Activated CD8-positive, alpha-beta memory T cell treated with anti-CD3 and anti-CD28 coated beads for 1 hour (primary cell): ENCODE measurements at regions not wholly inside any gene's neighbourhood (a gene's known extent, or its start where the extent isn't known, plus 50 kb on each side); places are given as distances from the start of the nearest gene placed in this dataset.

Experiments
- DNase-seq, 2 donors: peaks; one replicate each; pipeline ENCODE4 v3.0.0-alpha.2; 2020; ENCODE audit warnings: low read depth in 1 of 2; ENCODE audit errors: extremely low read depth in 1 of 2

DNA sequence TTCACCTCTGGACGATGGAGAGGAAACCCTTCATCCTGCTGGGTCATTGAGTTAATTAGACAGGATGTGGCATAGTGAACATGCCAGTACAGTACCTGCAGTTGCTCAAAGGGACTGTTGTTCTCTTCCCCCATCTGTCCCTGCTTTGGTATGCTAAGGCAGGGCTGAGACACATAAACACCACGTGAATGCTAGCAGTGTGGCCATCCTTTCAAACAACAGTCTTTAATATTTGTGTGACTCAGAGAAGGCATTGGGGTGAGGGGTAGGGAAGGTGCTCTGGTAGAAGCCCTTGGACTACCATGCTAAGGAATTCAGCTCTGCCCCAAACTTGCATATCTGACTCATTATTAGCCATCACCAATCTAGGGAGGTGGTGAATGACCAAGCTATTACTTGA is 180.2 kb upstream of the ZNF618 start:
- DNase-seq: no peak

DNA sequence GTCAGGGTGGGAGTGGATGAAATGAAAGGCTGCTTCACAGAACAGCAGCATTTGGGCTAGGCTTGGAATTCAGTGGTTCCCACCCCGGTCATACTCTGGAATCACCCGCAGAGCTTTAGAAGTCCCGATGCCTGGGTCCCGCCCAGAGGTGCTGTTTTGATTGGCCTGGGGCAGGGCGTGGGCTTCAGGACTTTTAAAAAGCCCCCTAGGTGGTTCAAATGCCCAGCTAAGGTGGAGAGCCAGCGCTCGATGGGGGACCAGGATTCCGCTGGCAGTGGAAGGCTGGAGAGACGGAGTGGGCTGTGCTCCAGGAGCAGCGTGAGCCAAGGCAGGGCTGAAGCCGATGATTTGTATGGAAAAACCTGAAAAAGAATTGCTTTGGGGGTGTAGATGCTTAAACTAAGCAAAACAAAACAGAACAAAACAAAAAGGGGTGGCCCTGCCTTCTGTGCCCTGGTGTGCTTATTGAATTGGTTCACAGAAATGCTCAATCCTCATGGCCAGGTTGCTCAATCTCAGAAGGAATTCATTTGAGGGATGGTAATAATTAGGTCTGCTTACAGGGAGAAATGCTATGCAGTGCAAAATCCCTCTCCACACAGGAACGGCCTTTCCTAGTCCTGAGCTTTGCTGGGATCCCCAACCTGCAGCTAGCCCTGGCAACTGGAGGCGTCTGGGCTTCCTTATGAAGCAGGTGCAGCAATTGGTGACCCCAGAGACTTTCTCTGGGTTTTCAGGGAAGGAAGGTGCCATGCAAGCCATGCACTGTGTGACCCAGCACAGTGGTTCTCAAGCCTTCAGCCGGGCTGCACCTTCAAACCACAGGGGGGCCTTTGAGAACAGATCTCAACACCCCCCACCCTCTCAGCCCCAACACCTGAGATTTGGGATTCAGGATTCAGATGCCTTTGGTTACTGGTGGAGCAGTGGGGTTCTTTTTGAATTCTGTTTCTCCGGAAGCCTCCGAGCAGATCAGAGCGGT is 174.0 kb upstream of the ZNF618 start:
- DNase-seq: no peak

- DNase-seq: no peak
Observed at GRCh38 chr9:113705306-113705927, 170.7 kb upstream of the ZNF618 start.

- no peak for DNase-seq
Observed at GRCh38 chr9:113705928-113706519, 170.1 kb upstream of the ZNF618 start.

- no peak for DNase-seq
Observed at GRCh38 chr9:113707953-113708695, 168.0 kb upstream of the ZNF618 start.

GRCh38 chr9:113708821-113709713 is 167.0 kb upstream of the ZNF618 start:
- no peak for DNase-seq

DNA sequence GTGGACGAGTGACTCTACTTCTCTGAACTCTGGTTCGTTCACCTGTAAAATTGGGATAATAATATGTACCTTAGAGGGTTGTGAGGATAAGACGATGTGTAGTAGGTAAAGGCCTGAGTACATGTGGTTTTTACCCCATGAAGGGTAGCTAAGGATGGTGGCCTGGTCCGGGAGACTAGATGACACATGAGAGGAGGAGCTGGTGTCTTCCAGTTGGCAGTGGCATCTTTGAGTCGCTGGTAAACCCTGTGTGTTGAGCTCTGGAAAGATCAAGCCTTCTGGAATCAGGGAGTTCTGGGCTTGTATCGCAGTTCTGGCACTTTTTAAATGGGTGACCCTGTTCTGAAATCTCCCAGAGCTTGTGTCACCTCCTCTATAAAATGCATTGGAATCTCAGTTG is 166.4 kb upstream of the ZNF618 start:
- DNase-seq: no peak

DNA sequence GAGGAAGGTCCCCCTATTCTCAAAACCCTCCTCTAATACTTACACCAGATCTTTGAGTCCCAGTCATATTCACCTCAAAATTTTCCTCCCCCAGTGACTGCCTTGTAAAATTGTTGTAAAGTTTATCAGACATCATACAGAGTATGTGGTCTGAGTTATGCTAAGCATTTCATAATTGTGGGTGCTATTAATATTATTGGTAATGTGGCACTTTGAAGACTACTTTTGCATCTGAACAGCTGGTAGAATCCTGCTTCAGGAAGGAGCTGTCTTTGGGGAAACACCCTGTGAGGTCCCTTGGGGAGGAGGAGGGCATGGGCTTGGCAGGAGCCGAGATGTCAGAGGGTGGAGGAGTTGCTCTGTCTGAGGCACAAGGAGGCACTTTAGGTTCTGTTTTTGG is 164.9 kb upstream of the ZNF618 start:
- no peak for DNase-seq

DNA sequence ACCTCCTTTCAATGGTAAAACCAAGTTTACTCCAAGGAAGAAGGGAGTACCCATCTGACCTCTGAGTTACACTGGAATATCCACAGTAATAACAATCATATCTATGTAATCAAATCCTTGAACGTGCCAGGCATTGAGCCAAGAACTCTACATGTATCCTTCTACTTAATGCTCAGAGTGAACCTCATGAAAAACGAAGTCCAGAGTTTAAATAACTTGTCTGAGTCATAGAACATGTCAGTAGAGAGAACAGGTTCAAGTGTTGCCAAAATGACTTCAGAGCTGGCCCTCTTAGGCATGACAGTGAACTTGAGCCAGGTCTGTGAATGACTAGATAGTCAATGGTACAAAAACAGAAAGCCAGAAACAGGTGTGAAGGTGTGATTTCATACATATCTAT is 164.1 kb upstream of the ZNF618 start:
- DNase-seq: no peak

DNA sequence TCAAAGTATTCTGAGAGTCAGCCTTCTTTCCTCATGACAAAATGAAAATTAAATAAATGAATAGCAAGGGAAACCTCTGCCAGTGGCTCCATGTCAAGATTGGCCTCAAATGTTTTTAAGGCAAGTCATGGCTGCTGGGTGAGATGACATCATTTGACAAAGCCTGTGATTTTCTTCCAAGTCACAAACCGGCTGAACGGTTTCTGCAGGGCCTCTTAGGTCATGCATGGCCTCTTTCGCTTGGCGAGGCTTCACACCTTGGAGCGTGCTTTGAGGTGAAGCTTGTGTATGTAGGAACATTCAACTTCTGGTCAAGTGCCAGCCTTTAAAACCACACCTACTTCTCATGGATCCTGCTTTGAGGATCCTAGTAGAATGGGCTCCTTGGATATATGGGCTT is 161.0 kb upstream of the ZNF618 start:
- DNase-seq: no peak

DNA sequence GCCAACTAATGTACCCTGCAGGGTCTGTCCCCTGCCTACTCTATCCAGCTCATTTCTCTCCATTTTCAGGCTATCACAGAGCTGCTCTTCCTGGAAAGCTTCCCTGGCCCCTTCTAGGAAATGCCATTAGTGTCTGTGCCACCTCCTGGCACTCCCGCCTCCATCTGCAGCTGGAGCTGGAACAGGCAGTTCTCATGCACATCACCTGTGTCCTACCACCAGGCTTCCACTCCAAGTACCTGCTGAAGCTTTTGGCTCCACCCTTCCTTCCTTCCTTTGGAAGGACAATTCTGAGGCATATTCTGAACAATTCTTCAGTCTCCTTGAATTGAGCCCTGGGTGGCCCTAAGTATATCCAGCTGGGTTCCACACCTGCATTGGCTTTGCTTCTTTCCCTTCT is 156.2 kb upstream of the ZNF618 start:
- DNase-seq: no peak

DNA sequence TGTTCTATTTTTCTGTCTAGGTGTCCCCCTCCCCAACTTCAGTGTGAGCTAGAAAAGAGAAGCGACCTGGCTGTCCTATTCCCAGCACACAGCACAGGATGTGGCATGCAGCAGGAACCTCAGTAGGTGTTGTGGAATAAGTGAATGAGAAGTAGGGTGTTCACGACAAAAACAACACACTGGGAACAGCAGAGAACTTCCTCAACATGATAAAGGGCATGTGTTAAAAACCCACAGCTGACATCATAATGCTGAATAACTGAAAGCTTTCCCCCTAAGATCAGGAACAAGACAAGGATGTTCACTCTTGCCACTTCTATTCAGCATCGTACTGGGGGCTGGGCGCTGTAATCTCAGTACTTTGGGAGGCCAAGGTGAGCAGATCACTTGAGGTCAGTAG is 155.6 kb upstream of the ZNF618 start:
- no peak for DNase-seq

- no peak for DNase-seq
Observed at GRCh38 chr9:113721856-113722255, 154.3 kb upstream of the ZNF618 start.

- DNase-seq: no peak
Observed at GRCh38 chr9:113724202-113724601, 151.9 kb upstream of the ZNF618 start.

- no peak for DNase-seq
Observed at GRCh38 chr9:113728989-113729388, 147.1 kb upstream of the ZNF618 start.

DNA sequence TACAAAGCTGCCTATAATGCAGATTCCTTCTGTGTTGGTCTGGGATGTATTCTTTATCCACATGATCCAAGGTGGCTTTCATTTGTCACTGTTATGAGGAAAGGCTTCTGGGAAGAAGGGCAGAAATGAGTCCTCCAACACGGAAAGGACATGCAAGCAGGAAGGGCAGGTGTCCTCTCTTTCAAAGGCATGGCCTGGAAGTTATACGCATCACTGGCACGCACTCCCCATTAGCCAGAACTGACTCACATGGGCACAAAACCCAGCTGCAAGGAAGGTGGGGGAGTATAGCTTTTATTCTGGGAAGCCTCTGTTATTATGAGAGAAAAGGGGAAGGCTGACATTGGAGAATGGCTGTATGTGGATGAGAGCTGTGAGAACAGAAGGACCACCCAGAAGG is 141.3 kb upstream of the ZNF618 start:
- no peak for DNase-seq

- no peak for DNase-seq
Observed at GRCh38 chr9:113737517-113738271, 138.4 kb upstream of the ZNF618 start.

- DNase-seq: no peak
Observed at GRCh38 chr9:113738496-113738892, 137.6 kb upstream of the ZNF618 start.

DNA sequence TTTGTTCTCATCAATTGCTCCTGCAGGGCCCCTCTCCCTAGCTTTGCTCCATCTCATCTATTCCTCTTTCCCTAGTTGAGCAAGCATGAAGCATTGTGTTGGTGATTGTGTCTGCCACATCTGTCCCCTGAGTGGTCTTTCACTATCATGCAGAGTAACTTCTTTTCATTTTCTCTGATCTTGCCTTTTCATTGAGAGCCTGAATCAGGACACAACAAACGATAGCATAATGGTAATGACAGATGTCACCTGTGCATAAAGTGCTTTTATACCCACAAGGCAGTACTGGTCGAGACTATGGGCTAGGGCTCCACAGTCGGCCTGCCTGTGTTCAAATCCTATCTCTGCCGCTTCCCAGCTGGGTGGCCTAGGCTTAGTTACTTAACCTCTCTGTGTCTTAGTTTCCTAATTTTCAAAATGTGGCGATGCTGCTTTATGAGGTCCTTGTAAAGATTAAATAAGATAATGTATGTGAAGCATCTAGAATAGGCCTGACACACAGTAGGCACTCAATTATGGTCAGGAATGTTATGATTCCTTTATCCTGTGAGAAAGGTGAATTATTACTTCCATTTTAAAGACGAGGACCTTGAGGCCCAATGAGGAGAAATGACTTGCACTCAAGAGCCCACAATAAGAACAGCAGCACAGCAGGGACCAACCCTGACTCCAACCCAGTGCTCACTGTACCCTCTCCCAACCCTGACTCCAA is 137.1 kb upstream of the ZNF618 start:
- no peak for DNase-seq
